22Rv1 (cell line): ENCODE measurements at regions not wholly inside any gene's neighbourhood (a gene's known extent, or its start where the extent isn't known, plus 50 kb on each side); places are given as distances from the start of the nearest gene placed in this dataset.

Experiments
- H3K27ac ChIP-seq: fragments of 450-650 bp; 2 replicates; pipeline ENCODE4 v1.5.1; 2017
- CTCF ChIP-seq: fragments of 450-650 bp; IDR thresholded peaks from 2 replicates; pipeline ENCODE4 v1.5.1; 2017; ENCODE audit warnings: mild to moderate bottlenecking
- ZFX ChIP-seq: fragments of 450-650 bp; IDR thresholded peaks from 2 replicates; pipeline ENCODE4 v1.6.1; 2017; ENCODE audit warnings: antibody characterized with exemption, borderline replicate concordance

- H3K27ac ChIP-seq, result no peak overlapping the region
- TF ChIP-seq ZFX (no peak), CTCF (no peak)
Observed at GRCh38 chr9:130782886-130783530, 52.0 kb upstream of the ABL1 start.

GRCh38 chr9:130785053-130785452 lies 50.0 kb upstream of the ABL1 start:
- no peak for TF ChIP-seq ZFX
- TF ChIP-seq CTCF, result no peak
- H3K27ac ChIP-seq, result no peak overlapping the region
